Cardiac septum (tissue), 1 donor: ENCODE measurements at regions not wholly inside any gene's neighbourhood (a gene's known extent, or its start where the extent isn't known, plus 50 kb on each side); places are given as distances from the start of the nearest gene placed in this dataset.
"Not testable (repeated sequence)": the region's sequence is repeated elsewhere in the genome, so short reads cannot be mapped to it uniquely, and the experiment has no call there.

Source experiments
- DNase-seq: peaks from one replicate; pipeline ENCODE4 v3.0.0-alpha.2; 2020; ENCODE audit warnings: low spot score
- intact Hi-C: fragments of 100-400 bp; cut with DNase I; formaldehyde crosslinking; loops from one replicate; pipeline ENCODE4 v1.14.0; 2022
- donor health status: DM: no; HTN: no; CAD: no.

DNA sequence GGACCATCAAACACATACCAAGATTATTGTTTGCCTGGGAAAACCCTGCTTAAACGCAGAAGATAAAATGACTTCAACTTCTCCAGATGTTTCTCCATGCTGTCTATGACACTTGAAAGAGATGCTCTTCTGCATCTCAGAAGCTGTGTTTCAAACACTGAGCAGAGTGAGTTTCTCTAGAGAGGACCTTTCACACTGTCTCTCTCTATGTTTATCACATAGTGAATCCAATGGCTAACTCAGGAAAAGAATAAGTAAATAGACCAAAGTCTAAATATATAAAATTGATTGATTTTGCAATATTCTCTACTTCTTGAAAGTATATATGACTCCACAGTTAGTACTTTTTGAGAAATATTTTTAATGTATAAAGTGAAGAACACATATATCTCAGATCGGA lies 325.6 kb upstream of the USP15 start:
- intact Hi-C loops = no loop called here
- DNase-seq = no peak

DNA sequence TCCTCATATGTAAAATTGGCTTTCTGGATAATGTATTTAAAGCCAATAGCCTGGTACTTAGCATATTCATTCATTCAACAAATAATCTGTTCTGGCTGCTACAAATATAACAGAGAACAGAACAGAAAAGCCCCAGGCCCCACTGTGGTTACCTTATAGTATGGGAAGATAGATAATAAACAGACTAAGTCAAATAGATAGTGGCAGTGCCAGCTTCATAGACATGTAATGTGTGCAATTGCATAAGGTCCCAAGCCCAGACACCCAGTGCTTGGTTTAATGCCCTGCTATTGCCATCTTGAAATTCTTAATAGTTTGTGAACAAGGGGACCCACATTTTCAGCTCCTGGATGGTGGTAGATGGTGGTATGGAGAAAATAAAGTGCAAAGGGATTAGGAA lies 320.2 kb upstream of the USP15 start:
- no peak for DNase-seq
- intact Hi-C loops = no loop called here

- DNase-seq = no peak
- intact Hi-C loops = no loop called here
Measured at GRCh38 chr12:61956545-61956944, 303.7 kb upstream of the USP15 start.

- intact Hi-C loops = no loop called here
- DNase-seq = no peak
Measured at GRCh38 chr12:61974461-61974860, 285.7 kb upstream of the USP15 start.

GRCh38 chr12:61985830-61986229 lies 274.4 kb upstream of the USP15 start:
- intact Hi-C loops = no loop called here
- no peak for DNase-seq

- intact Hi-C loops = no loop called here
- DNase-seq = no peak
Measured at GRCh38 chr12:61987173-61987572, 273.0 kb upstream of the USP15 start.

DNA sequence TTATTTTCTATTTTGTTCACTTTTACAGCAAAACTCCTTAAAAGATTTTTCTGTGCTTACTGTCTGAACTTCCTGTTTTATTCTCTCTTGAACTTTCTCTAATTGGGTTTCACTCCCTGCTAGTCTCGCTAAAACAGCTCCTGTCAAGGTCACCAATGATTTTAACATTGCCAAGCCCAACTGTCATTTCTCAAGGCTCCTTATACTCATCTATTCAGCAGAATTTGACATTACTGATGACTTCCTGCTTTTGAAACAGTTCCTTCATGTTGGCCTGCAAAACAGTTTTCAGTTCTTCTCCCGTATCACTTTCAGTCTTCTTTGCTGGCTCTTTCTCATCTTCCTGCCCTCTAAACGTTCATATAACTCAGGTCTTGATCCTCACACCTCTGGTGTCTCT lies 268.5 kb upstream of the USP15 start:
- intact Hi-C loops = no loop called here
- no peak for DNase-seq

- intact Hi-C loops = no loop called here
- no peak for DNase-seq
Measured at GRCh38 chr12:61993734-61994345, 266.4 kb upstream of the USP15 start.

DNA sequence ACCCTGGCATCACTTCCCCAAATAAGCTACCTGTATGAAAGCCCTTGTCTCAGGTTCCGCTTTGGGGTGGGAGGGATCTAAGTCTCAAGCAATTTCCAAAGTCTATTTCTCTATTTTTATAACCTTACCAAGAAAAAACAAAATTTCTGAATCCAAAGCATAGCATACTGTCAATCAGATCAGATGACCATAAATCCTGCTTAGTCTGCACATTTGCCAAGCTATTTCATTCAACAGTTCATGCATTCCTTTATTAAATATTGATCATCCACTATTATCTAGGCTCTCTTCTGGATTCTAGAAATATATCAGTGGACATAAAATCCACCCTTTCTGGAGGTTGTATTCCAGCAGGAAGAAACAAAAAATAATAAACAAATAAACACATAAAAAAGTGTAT lies 263.5 kb upstream of the USP15 start:
- intact Hi-C loops = no loop called here
- no peak for DNase-seq

GRCh38 chr12:61998791-61999190 lies 261.4 kb upstream of the USP15 start:
- no peak for DNase-seq
- intact Hi-C loops = no loop called here

DNA sequence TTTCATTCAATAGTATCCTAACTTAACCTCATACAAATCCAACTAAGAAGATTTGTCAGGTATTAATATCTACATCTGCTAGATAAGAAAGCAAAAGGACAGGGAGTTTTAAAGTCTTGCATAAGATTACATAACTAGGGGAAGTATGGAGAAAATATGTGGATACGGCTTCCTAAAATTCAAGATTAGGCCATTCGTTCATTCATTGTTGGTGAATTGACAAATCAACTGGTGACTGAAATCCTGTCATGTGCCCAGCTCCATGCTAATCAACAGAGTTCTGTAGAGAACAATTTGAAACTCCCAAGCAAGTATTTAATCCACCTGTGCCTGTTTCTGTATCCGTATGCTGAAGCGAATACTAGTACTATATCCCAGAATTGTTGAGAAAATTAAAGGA lies 260.9 kb upstream of the USP15 start:
- DNase-seq = no peak
- intact Hi-C loops = no loop called here

DNA sequence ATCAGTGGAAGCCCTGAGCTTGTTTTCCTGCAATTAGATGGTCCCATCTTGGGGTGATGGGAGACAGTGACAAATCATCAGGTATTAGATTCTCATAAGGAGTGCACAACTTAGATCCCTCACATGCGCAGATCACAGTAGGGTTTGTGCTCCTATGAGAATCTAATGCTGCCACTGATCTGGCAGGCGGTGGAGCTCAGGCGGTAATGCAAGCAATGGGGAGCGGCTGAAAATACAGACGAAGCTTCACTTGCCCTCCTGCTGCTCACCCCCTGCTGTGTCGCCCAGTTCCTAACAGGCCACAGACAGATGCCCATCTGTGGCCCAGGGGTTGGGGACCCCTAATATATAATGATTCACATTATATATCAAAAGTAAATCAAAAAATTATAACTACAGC lies 258.8 kb upstream of the USP15 start:
- no peak for DNase-seq
- intact Hi-C loops = no loop called here

DNA sequence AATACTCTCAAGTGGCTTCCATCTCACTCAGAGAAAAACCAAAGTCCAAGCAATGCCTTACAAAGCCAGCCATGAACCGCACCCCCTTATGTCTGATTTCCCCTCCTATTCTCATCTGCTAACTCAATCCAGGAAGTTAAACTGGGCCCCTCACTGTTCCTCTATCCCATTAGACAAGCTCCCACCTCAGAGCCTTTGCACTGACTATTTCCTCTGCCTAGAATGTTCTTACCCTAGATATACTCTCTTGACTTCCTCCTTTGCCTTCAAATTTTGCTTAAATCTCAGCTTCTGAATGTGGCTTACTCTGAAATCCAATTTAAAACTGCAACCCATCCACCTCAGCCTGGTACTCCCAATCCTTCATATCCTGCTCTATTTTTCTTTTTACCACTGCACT lies 257.0 kb upstream of the USP15 start:
- no peak for DNase-seq
- intact Hi-C loops = no loop called here

GRCh38 chr12:62003701-62004100 lies 256.5 kb upstream of the USP15 start:
- DNase-seq = no peak
- intact Hi-C loops = no loop called here

- intact Hi-C loops = no loop called here
- no peak for DNase-seq
Measured at GRCh38 chr12:62005615-62006014, 254.6 kb upstream of the USP15 start.

GRCh38 chr12:62006076-62006732 lies 254.0 kb upstream of the USP15 start:
- intact Hi-C loops = no loop called here
- no peak for DNase-seq

- DNase-seq = no peak
- intact Hi-C loops = no loop called here
Measured at GRCh38 chr12:62008703-62009102, 251.5 kb upstream of the USP15 start.

GRCh38 chr12:62009445-62009844 lies 250.8 kb upstream of the USP15 start:
- no peak for DNase-seq
- intact Hi-C loops = no loop called here

- intact Hi-C loops, DNase-seq: not testable (repeated sequence)
Measured at GRCh38 chr12:62010331-62010906, 249.8 kb upstream of the USP15 start.

DNA sequence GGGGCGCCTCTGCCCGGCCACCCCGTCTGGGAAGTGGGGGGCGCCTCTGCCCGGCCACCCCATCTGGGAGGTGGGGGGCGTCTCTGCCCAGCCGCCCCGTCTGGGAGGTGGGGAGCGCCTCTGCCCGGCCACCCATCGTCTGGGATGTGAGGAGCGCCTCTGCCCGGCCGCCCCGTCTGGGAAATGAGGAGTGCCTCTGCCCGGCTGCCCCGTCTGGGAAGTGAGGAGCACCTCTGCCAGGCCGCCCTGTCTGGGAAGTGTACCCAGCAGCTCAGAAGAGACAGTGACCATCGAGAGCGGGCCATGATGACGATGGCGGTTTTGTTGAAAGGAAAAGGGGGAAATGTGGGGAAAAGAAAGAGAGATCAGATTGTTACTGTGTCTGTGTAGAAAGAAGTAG lies 249.2 kb upstream of the USP15 start:
- intact Hi-C loops, DNase-seq: not testable (repeated sequence)

GRCh38 chr12:62014330-62014729 lies 245.9 kb upstream of the USP15 start:
- intact Hi-C loops = no loop called here

More at GRCh38 chr12:62014330-62014729, 245.9 kb upstream of the USP15 start:
- no peak for DNase-seq
